Stimulated activated CD8-positive, alpha-beta memory T cell treated with anti-CD3 and anti-CD28 coated beads, Interleukin-12 subunit alpha, Interleukin-12 subunit beta, amount 100 ng/mL, for 4 hours (primary cell): ENCODE measurements at regions not wholly inside any gene's neighbourhood (a gene's known extent, or its start where the extent isn't known, plus 50 kb on each side); places are given as distances from the start of the nearest gene placed in this dataset.
"Not testable (repeated sequence)": the region's sequence is repeated elsewhere in the genome, so short reads cannot be mapped to it uniquely, and the experiment has no call there.

ENCODE experiments used
- DNase-seq: peaks from one replicate; pipeline ENCODE4 v3.0.0-alpha.2; 2020; ENCODE audit warnings: low read depth

DNA sequence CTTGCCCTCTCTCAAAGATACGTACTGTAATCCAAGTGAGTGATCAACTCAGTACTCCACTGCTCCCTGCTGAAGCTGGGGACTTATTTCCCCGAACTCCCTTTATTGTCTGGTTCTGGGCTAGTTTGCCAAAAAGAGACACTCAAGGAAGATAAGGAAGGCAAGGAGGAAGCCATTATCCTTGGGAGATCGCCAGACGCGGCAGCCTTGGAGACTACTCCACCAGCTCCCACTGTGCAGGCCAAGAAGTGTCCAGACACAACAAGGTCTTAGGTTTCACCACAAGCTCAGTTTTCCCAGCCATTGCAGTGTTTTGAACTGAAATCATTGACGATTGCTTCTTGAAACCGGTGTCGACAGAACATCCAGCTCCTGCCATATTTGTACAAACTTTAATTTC lies 439.6 kb upstream of the UBE2E3 start:
- no peak for DNase-seq

DNA sequence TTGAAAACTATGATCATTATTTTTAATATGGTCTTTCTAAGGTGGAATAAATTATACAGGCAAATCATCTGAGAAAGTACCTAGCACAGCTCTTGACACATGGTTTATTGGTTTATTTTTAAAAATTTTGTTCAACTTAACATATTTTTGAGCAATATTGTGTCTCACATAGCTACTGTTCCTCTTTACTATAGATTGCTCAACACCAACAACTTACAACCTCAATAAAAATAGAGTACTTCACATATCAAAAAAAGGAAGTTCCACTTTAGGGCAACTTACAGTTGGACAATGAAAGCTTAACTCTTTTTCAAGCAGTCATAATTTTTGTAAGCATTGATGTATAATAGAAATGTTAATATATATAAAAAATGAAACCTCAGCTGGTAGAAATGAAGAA lies 440.9 kb upstream of the UBE2E3 start:
- DNase-seq: no peak

DNA sequence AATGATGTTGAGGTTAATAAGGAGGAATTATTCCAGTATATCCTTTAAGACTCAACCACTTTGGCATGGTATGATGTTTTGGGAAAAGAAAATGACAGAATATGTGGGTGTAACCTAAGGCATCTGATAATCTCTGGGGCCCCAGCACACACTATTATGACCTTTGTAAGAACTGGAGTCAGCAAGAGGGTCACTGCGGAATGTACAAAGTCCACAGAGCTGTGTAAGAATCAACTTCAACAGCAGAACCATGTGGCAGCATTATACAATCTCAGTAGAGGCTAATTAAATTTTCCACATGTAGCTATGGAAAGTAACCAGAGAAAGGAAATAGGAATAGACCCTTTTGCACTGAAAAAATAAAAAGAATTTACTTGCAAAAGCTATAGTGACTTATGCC lies 445.1 kb upstream of the UBE2E3 start:
- no peak for DNase-seq

DNA sequence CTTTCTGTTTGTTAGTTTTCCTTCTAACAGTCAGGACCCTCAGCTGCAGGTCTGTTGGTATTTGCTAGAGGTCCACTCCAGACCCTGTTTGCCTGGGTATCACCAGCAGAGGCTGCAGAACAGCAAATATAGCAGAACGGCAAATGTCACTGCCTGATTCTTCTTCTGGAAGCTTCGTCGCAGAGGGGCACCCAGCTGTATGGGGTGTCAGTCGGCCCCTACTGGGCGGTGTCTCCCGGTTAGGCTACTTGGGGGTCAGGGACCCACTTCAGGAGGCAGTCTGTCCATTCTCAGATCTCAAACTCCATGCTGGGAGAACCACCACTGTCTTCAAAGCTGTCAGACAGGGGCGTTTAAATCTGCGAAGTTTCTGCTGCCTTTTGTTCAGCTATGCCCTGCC lies 448.6 kb upstream of the UBE2E3 start:
- DNase-seq: not testable (repeated sequence)

DNA sequence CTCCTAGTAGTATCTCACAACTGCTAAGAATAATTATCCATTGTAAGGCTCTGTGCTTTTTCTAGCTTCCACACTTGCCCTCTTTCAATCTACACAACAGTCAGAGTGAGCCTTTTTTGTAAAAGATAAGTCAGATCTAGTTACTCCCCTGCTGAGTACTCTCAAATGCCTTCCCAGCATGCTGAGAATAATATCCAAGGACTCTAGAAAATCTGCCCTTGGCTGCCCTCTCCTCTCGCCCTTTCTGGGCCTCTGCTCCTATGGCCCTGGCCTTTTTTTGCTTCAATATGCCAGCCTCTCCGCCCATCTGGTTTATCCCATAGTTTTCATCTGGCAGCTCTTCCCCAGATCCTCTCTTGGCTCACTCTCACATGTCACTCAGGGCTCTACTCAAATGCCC lies 455.9 kb upstream of the UBE2E3 start:
- DNase-seq: no peak

DNA sequence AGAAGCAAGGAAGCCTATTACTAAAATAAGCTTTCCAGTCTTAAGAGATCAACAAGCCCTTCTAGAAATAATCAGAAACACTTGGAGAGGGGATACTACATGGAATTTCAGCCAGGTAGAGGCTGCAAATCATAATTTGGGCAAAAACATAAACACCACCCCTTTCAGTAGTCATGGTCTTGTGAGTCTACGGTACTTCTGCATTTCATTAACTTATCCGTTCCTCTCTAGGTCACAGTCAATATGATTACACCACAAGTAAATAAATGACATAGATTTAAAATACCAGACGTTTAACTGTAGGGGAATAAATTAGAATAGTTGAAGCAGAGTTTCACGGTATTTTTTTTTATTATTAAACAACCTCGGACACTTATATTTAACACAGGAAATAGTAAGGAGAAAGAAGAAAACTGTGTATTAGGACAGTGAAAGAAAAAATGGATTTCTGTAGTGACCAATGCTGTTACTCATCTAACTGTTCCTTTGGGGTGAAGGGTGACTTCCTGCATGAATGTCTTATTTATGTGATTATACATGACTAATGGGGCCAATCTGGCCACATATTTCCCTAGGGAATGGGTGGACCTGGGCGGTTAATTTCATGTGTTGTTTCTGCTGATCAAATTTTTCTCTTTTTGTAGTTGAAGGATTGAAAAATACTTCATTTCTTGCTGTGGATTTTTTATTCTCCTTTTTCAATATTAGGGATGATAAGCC lies 456.6 kb upstream of the UBE2E3 start:
- no peak for DNase-seq

DNA sequence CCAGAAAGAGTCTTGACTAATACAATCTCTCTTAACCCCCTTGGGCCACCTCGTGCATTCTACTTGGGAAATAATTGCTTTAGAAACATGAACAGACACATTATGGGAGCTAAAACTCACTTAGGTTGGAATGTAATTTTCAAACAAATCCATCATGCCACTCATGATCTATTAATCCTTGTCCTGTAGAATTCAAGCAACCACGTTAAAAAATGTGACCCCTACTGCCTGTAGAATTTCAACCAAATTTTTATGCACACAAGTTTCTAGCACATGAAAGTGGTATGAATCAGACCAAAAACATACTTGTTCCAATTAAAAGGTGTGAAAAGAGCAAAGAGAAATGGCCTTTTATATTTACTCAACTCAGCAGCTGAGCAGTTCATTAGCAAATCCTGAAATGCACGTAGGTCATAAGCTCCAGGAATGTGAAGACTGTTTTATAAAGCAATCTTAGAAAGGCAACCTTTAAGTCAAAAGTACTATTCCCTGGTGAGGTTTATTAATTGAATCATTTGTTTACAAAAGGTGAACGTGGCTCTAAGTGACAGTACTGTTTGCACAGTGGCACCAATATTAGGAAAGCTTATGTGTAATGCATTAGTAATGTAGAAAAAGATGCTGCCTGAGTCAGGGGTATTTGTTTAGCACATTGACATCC lies 459.4 kb upstream of the UBE2E3 start:
- no peak for DNase-seq

DNA sequence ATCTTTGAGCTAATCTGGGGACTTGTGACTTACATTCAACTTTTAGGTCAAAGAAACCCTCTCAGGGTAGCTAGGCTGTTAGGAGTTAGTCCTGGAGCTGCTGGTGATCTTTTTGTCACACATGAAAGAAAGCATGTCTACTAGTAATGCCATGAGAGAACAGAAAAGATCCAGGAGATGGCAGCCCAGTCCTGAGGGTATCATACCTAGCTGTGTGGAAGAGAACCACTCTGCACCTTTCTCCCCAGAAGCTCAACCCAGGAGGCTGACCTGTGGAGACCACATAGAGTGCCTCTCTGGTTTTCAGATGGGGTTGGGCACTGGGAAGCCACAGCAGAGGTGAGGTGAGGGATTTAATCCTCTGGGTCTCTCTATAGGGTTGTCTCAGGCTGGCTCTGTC lies 460.2 kb upstream of the UBE2E3 start:
- DNase-seq: no peak

DNA sequence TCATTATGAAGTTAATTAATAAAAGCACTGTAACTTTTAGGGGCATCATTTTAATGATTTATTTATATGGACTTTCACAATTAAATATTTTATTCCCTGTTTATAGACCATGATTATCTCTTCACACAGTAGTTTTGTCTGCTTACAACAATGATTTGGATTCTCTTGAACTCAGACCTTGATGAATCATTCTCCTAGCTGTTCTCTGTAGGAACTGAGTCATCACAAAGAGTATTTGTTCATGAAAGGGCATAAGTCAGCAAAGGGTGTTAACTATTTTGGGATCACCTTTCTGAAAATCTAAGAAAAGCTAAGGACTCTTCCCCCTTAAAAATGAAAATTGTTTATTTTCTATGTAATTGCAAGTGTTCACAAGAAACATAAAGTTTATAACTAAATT lies 461.1 kb upstream of the UBE2E3 start:
- DNase-seq: no peak

DNA sequence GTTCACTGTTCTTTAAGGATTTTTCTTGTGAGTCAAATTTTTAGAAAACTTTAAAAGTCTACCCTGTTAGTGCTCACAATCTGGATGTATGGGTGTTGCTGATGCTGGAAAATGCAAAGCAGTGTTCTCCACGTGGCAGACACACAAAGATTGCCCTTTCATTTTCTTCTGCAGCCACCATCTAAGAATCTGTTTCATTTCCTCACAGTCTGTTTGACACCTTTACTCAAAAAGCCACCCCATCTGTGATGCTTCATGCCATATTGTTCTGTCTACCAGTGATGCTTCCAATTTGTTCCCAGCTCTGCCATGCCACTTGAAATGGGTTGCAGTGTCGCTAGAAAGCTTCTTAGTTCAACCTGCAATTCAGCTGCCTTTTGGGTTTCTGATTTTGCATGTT lies 464.2 kb upstream of the UBE2E3 start:
- no peak for DNase-seq

DNA sequence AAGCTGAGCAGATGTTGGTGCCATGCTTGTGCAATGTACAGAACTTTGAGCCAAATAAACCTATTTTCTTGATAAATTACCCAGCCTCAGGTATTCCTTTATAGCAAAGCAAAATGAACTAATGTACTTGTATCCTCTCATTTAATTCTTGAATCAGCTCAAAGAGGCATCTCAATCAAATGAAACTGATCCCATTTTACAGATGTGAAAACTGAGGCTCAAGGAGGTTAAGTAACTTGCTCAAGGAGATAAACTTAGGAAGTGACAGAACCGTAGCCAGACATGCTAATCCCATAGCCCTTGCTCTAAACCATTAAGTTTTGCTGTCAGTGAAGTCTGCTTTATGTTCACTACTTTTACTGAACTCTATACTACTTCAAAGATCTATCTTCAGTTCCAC lies 467.0 kb upstream of the UBE2E3 start:
- no peak for DNase-seq

DNA sequence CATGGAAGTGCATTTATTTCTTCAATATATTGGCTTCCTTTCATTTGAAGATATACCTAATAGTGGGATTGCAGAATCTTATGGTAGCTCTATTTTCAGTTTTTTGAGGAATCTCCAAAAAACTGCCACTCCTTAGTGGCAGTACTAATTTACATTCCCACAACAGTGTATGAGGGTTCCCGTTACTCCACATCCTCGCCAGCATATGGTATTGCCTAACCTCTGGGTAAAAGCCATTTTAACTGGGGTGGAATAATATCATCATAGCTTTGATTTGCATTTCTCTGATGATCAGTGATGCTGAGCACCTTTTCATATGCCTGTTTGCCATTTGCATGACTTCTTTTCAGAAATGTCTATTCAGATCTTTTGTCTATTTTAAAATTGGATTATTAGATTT lies 471.9 kb upstream of the UBE2E3 start:
- DNase-seq: no peak

DNA sequence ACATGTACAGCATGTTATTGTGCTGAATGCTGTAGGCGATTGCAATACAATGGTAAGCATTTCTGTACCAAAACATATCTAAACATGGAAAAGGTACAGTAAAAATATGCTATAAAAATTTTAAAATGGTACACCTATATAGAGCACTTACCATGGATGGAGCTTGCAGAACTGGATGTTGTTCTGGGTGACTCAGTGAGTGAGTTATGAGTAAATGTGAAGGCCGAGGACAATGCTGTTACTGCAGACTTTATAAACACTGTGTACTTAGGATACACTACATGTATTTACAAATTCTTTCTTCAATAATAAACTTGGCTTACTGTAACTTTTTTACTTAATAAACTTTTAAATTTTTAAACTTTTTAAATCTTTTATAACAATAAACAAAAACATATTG lies 473.4 kb upstream of the UBE2E3 start:
- no peak for DNase-seq

DNA sequence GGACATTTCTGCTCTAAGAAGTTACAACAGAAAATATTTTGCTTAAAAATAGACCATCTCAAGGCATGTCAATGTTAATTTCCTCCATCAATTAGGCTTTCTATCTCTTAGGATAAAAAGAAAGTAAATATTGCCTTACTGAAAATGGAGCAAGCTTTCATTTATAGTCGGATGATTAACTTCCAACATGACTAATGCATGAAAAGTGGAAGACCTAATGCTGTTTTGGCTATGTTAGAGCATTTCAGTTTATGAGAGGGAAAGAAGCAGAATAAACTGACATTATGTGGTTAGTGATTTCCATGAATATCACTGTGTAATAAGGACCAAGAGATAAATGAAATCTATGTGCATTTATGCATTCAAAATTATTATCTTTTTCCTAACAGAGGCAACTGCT lies 475.2 kb upstream of the UBE2E3 start:
- no peak for DNase-seq

DNA sequence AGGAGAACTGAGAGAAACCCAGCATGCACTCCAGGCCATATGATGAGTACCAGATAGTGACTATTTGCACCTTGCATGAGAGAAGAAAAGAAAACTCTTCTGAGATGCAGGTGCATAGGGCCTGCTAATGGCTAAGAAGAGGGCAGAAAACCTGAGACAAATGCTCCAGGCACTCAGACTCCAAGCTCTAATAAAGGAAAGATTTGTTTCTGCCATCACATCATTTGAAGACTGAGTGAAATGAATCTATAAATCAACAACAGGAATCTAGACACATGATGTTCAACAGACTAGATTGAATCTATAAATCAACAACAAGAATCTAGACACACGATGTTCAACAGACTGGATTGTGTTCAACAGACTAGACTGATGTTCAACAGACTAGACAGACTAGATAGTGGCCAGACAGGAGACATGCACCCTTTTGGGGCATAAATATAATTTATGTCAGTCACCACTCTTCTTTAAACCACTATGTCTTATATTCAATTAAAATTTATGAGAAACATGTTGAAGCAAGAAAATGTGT lies 482.7 kb upstream of the UBE2E3 start:
- no peak for DNase-seq

DNA sequence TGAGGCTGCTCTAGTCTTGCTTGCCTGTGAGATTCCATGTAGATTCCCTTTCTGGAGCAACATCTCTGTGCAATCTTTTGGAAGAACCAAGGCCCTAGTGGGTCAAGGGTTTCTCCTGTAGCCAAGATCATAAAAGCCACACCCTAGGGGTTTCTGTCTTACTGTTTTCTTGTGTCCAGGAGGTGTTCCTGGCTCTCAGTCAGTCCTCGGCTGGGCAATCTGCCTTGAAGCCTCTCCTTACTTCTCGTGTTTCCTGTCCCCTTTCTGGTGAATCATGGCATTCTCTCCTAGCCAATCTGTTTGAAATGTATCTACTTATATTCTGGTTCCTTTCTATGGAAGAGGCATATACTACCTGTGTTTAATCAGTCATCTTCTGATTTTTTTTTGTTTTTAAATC lies 484.8 kb upstream of the UBE2E3 start:
- no peak for DNase-seq

DNA sequence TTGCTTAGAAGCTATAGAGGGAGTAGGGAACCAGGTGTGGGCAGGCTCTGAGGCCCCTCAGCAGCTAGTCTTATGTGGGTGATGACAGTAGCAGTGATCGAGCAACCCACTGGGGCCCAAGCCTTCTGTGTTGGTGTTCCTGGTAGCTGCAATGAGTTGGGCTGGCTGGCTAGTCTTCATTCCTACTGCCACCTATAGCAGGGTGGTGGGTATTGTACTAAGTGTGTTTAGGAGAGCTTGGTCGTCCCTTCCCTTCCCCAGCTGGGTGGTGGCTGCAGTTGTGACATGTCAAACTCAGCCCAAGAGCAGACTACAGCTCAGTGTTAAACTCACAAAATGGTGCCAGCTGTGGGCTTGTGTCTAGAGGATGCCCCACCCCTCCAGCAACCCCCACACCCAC lies 486.1 kb upstream of the UBE2E3 start:
- no peak for DNase-seq

DNA sequence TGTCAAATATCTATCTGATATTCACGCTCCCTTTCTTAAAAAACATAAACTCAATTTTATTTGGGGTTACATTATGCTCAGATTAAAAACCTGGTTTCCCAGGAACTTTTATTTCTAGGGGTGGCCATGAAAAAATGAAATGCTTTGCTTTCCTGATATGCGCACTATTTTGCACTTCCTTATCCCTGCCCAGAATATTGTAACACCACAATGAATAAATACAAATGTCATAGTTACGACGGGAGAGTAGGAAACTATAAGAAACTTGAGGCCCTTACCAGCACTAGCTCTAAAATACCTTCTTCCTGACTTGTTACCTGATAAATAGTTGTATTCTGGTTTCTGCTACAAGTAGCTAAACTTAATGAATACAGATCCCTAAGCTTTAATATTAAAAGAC lies 475.6 kb upstream of the CWC22 start:
- no peak for DNase-seq

DNA sequence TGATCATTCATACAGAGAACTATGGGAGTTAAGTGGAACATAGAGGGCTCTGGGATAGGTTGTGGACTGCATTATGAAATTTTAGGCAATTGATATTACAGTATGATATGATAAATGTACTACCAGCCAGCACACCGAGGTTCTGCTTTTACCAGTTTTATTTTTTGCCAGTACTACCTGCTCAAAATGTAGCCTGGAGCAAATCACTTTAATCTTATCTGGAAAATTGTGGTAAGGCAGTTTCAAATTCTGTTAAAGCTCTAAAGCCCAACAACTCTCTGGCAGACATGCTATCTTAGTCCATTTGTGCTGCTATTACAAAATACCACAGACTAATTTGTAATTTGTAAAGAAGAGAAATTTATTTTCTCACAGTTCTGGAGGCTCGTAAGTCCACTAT lies 474.9 kb upstream of the CWC22 start:
- no peak for DNase-seq

DNA sequence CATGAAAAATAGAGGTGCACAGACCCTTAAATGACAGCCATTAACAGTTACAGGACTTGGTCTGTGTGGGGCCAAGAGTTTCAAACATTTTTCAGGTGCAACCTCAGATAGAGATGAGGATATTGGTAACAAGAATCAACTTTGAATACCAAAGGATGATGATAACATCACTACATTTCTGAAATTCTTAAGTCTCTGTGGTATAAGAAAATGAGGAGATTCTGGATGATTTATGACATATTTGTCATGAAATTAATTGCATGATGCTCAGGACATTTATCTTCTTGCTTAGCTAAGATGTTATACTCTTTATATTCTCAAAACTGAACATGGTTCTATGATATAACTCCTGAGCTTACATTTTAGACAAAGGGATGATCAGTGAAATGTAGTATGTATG lies 471.8 kb upstream of the CWC22 start:
- no peak for DNase-seq

DNA sequence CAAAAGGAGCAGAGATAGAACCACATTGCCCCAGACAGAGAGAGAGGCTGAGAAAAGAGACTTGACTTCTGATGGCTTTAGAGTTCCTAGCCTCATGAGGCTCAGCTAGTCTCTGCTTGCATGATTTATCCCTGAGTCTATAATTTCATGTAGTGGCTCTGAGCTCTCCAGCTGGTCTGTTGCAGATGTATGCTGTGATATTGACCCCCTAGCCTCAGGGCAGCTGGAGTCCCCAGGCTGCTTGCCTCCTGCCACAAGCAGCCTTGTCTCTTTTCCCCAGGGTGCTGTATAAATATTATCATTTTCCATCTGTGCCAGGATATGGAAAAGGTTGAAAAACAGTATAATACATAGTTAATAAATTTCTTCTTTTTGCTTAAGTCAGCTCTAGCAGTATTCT lies 467.6 kb upstream of the CWC22 start:
- no peak for DNase-seq

DNA sequence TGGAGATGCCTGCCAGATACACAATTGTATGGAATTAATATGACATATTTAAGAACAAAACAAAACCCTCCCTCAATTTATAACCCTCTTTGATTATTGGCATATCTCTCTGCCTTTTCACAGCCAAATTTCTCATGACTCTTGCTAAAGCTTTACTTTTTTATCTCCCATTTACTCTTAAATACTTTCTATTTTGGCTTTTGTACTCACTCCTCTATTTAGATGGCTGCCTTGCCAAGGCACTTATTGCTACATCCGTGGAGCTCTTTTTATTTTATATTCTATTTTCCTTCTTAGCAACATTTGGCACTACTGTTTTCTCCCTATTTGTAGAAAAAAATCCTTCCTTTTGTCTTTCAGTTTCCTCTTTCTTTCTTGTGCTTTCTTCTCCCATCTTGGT lies 466.4 kb upstream of the CWC22 start:
- no peak for DNase-seq

DNA sequence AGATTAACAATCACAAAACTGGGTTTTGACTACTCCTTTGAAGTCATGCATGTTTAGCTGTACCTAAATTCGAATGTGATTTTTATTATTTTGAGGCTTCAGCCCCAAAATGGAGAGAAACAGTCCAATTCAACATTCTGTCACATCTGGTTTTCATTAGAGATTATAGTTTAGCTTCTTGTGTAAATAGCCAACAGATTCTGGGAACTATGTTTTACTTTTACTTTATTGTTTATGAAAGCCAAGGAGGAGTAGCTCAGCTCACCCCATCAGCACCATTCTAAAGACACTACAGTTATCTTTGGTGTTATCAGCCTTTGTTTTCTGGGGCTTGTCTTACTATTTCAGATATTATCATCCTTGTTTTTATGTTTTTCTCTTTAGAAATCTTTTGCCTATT lies 465.0 kb upstream of the CWC22 start:
- DNase-seq: no peak

DNA sequence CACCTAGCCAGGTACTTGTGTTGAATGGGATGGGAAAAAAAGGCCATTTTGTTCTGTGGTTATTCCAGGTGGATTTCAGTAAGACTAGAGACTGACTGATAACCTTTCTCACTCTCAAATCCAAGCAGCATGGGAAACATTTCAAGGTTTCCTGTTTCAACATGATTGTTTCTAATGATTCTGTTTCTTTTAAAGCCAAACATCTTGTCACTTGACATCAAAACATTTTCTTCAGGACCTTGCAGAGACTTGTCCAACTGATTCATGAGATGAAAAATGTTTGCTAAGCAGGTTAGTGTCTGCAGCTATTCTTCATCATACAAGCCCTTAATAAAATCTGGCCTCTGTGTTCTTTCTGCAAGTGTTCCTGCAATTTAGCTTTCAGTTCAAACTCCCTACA lies 456.5 kb upstream of the CWC22 start:
- DNase-seq: no peak
